SJSA1 (cell line): ENCODE measurements at regions not wholly inside any gene's neighbourhood (a gene's known extent, or its start where the extent isn't known, plus 50 kb on each side); places are given as distances from the start of the nearest gene placed in this dataset.

ENCODE experiments used
- DNase-seq, 2 experiments: peaks; one replicate each; pipeline ENCODE4 v3.0.0-alpha.2; 2015 to 2020; ENCODE audit warnings: low spot score in 2 of 2, low read depth in 1 of 2
- H3K27ac ChIP-seq: fragments of 250-450 bp; sonication (Bioruptor Pico); 2 replicates; pipeline ENCODE4 v1.5.1; 2020; ENCODE audit warnings: mild to moderate bottlenecking, moderate library complexity
- H3K27me3 ChIP-seq: fragments of 250-450 bp; sonication (Bioruptor Pico); replicated peaks from 2 replicates; pipeline ENCODE4 v1.5.1; 2020; ENCODE audit warnings: mild to moderate bottlenecking, moderate library complexity
- H3K36me3 ChIP-seq: fragments of 250-450 bp; sonication (Bioruptor Pico); 2 replicates; pipeline ENCODE4 v1.5.1; 2020; ENCODE audit warnings: mild to moderate bottlenecking
- H3K4me1 ChIP-seq: fragments of 250-450 bp; sonication (Bioruptor Pico); replicated peaks from 2 replicates; pipeline ENCODE4 v1.6.1; 2021; ENCODE audit warnings: mild to moderate bottlenecking
- H3K4me3 ChIP-seq: fragments of 250-450 bp; sonication (Bioruptor Pico); 2 replicates; pipeline ENCODE4 v1.5.1; 2020; ENCODE audit warnings: mild to moderate bottlenecking
- H3K9me3 ChIP-seq: fragments of 250-450 bp; sonication (Bioruptor Pico); replicated peaks from 2 replicates; pipeline ENCODE4 v1.5.1; 2020; ENCODE audit warnings: mild to moderate bottlenecking

GRCh38 chr5:19369048-19369447 is 619.0 kb downstream of the CDH18 start:
- H3K36me3 ChIP-seq: no peaks in the 10 kb centered on the region
- no peak overlapping the region for H3K4me3 ChIP-seq
- DNase-seq: no peak
- H3K27ac ChIP-seq: no peak overlapping the region
- no peaks in the 10 kb centered on the region for H3K27me3 ChIP-seq
- peaks cover 3% of the 10 kb centered on the region for H3K9me3 ChIP-seq
- H3K4me1 ChIP-seq: no peaks in the 10 kb centered on the region

GRCh38 chr5:19369561-19369960 is 618.4 kb downstream of the CDH18 start:
- Histone ChIP-seq H3K36me3 (no peaks in the 10 kb centered on the region), H3K27me3 (no peaks in the 10 kb centered on the region), H3K9me3 (peaks cover 3% of the 10 kb centered on the region), H3K27ac (no peak overlapping the region), H3K4me3 (no peak overlapping the region), H3K4me1 (no peaks in the 10 kb centered on the region)
- DNase-seq: no peak

GRCh38 chr5:19370655-19371386 is 617.2 kb downstream of the CDH18 start:
- no peaks in the 10 kb centered on the region for H3K27me3 ChIP-seq
- no peaks in the 10 kb centered on the region for H3K36me3 ChIP-seq
- no peak overlapping the region for H3K4me3 ChIP-seq
- no peak for DNase-seq
- peaks cover 3% of the 10 kb centered on the region; the same call in 1 of the 2 replicates for H3K9me3 ChIP-seq
- H3K4me1 ChIP-seq: no peaks in the 10 kb centered on the region
- no peak overlapping the region for H3K27ac ChIP-seq

DNA sequence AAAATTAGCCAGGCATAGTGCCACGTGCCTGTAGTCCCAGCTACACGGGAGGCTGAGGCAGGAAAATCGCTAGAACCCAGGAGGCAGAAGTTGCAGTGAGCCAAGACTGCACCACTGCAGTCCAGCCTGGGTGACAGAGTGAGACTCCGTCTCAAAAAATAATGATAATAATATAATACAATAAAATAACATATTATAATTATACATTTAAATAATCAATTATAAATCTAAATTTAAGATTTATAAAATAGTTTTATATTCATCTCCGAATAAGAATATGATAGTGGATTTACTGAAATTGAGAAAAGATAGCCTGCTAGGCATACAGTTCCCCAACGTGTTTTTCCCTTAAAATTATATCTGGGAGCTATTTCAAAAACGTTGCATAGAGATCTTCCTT is 599.6 kb downstream of the CDH18 start:
- Histone ChIP-seq H3K27me3 (no peaks in the 10 kb centered on the region), H3K4me1 (no peaks in the 10 kb centered on the region), H3K4me3 (no peak overlapping the region), H3K36me3 (no peaks in the 10 kb centered on the region), H3K9me3 (no peaks in the 10 kb centered on the region), H3K27ac (no peak overlapping the region)
- no peak for DNase-seq

DNA sequence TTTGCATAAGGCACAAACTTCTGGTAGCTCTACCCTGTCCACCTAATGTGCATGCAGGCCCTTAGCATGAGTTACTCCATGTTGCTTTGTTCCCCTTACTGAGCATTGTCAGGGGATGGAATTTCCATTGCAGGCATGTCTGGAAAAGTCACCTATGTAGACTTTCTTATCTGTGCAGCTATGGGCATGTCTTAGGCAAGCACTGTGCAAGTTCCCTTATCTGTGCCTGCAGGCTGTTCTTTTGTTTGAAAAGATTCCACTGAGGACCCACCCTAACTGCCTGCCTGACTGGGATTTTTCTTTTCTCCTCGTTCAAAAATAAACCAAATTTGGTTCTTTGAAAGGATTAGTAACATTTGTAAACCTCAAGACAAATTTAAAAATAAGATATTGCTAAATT is 587.0 kb downstream of the CDH18 start:
- no peak for DNase-seq
- Histone ChIP-seq H3K4me3 (no peak overlapping the region), H3K4me1 (no peaks in the 10 kb centered on the region), H3K27me3 (no peaks in the 10 kb centered on the region), H3K36me3 (no peaks in the 10 kb centered on the region), H3K27ac (no peak overlapping the region), H3K9me3 (no peaks in the 10 kb centered on the region)

GRCh38 chr5:19406576-19407365 is 581.2 kb downstream of the CDH18 start:
- H3K4me3 ChIP-seq: no peak overlapping the region
- peaks cover 6% of the 10 kb centered on the region; the same call in 1 of the 2 replicates for H3K9me3 ChIP-seq
- H3K36me3 ChIP-seq: no peaks in the 10 kb centered on the region
- no peaks in the 10 kb centered on the region for H3K27me3 ChIP-seq
- DNase-seq: no peak
- H3K4me1 ChIP-seq: no peaks in the 10 kb centered on the region
- no peak overlapping the region for H3K27ac ChIP-seq

DNA sequence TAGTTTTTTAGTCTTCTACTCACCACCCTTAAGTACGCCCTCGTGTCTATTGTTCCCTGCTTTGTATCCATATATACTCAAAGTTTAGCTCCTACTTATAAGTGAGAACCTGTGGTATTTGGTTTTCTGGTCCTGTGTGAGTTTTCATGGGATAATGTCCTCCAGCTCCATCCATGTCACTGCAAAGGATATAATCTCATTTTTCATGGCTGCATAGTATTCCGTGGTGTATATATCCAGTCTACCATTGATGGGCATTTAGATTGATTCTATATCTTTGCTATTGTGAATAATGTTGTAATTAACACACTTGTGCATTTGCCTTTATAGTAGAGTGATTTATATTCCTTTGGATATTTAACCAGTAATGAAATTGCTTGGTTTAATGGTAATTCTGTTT is 579.9 kb downstream of the CDH18 start:
- Histone ChIP-seq H3K27me3 (no peaks in the 10 kb centered on the region), H3K9me3 (peaks cover 6% of the 10 kb centered on the region; the same call in 1 of the 2 replicates), H3K4me3 (no peak overlapping the region), H3K4me1 (no peaks in the 10 kb centered on the region), H3K27ac (no peak overlapping the region), H3K36me3 (no peaks in the 10 kb centered on the region)
- DNase-seq: no peak

GRCh38 chr5:19411936-19412335 is 576.1 kb downstream of the CDH18 start:
- Histone ChIP-seq H3K36me3 (no peaks in the 10 kb centered on the region), H3K9me3 (peaks cover under 1% of the 10 kb centered on the region; the same call in 1 of the 2 replicates), H3K4me3 (no peak overlapping the region), H3K4me1 (no peaks in the 10 kb centered on the region), H3K27ac (no peak overlapping the region), H3K27me3 (no peaks in the 10 kb centered on the region)
- DNase-seq: no peak
